ENCODE measurements at regions not wholly inside any gene's neighbourhood (a gene's known extent, or its start where the extent isn't known, plus 50 kb on each side); places are given as distances from the start of the nearest gene placed in this dataset.

DNA sequence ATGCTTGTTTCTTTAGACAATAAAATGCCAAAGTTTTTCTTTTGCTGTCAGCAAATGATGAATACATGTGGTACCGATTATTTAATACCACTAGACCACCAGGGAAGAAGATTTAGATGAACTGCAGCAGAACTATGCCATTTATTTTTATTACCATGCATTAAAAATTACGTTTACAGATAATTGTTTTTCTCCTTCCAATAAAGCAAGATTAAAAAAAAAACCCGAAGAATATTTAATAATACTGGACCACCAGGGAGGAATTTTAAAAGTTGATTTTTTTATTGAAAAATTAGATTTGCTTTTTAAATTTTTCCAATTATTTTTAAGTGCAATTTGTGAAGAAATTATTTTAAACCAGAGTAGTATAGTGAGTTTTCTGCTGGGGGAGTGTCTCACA is 170.3 kb upstream of the HNRNPA3 start:
- Histone ChIP-seq H3K9me3 (no peaks in the 10 kb centered on the region), H3K27ac (no peak overlapping the region), H3K36me3 (no peaks in the 10 kb centered on the region), H3K4me1 (no peaks in the 10 kb centered on the region), H3K27me3 (peaks cover 0 to 7% (median 6%) of the 10 kb centered on the region in 3 donors), H3K4me3 (no peak overlapping the region)
- in situ Hi-C loops (cut with MboI; ENCODE audit: low sequenced_read_pairs in 4 of 4) = no loop called here
- TF ChIP-seq, protein P1, sequence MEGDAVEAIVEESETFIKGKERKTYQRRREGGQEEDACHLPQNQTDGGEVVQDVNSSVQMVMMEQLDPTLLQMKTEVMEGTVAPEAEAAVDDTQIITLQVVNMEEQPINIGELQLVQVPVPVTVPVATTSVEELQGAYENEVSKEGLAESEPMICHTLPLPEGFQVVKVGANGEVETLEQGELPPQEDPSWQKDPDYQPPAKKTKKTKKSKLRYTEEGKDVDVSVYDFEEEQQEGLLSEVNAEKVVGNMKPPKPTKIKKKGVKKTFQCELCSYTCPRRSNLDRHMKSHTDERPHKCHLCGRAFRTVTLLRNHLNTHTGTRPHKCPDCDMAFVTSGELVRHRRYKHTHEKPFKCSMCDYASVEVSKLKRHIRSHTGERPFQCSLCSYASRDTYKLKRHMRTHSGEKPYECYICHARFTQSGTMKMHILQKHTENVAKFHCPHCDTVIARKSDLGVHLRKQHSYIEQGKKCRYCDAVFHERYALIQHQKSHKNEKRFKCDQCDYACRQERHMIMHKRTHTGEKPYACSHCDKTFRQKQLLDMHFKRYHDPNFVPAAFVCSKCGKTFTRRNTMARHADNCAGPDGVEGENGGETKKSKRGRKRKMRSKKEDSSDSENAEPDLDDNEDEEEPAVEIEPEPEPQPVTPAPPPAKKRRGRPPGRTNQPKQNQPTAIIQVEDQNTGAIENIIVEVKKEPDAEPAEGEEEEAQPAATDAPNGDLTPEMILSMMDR (IDR thresholded peaks at IDR 0.05 in 4 of 5, conservative IDR thresholded peaks at IDR 0.05 in 1 of 5) = no peak
- no peak for TF ChIP-seq POLR2A (IDR thresholded peaks at IDR 0.05)
- ATAC-seq (no peak), DNase-seq (no peak)
- intact Hi-C loops (cut with DNase I; ENCODE audit: low total_unique reads) = no loop called here

- intact Hi-C loops (cut with DNase I; ENCODE audit: low total_unique reads) = no loop called here
- no peak overlapping the region for H3K27ac ChIP-seq
- H3K27me3 ChIP-seq = no peaks in the 10 kb centered on the region
- no peak overlapping the region for H3K4me3 ChIP-seq
- DNase-seq = no peak
- ATAC-seq = no peak
- in situ Hi-C loops (cut with MboI; ENCODE audit: low sequenced_read_pairs in 4 of 4) = no loop called here
- H3K36me3 ChIP-seq = no peaks in the 10 kb centered on the region
- TF ChIP-seq POLR2A (IDR thresholded peaks at IDR 0.05) = no peak
- TF ChIP-seq, protein P1 (IDR thresholded peaks at IDR 0.05 in 4 of 5, conservative IDR thresholded peaks at IDR 0.05 in 1 of 5) = no peak
- no peaks in the 10 kb centered on the region for H3K4me1 ChIP-seq
- no peaks in the 10 kb centered on the region for H3K9me3 ChIP-seq
Observed at GRCh38 chr2:177044671-177045070, 167.9 kb upstream of the HNRNPA3 start.

- TF ChIP-seq POLR2A (IDR thresholded peaks at IDR 0.05) = no peak
- Histone ChIP-seq H3K27ac (no peak overlapping the region), H3K9me3 (no peaks in the 10 kb centered on the region), H3K36me3 (no peaks in the 10 kb centered on the region), H3K4me3 (no peak overlapping the region), H3K27me3 (no peaks in the 10 kb centered on the region), H3K4me1 (no peaks in the 10 kb centered on the region)
- no peak for ATAC-seq
- DNase-seq = no peak
- in situ Hi-C loops (cut with MboI; ENCODE audit: low sequenced_read_pairs in 4 of 4) = no loop called here
- intact Hi-C loops (cut with DNase I; ENCODE audit: low total_unique reads) = no loop called here
Observed at GRCh38 chr2:177048981-177049380, 163.6 kb upstream of the HNRNPA3 start.

DNA sequence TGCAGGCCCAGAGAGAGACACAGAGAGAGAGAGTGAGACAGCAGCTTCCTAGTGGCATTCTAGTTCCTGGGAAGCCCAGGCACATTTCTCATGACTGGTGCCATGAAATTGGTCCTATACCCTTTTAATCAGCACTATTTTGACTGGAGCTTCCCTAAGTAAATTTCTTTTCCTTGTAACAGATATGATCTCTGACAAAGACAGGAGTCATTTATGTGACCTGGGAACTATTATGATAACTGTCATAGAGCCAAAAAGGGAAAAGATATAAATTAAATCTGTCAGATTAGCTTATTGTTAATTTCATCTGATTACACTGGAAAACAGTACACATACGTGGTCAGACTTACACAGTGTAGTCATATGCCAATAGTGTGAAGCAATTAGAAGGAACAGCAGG is 161.3 kb upstream of the HNRNPA3 start:
- intact Hi-C loops (cut with DNase I; ENCODE audit: low total_unique reads) (no loop called here), in situ Hi-C loops (cut with MboI; ENCODE audit: low sequenced_read_pairs in 4 of 4) (no loop called here)
- no peak for TF ChIP-seq POLR2A (IDR thresholded peaks at IDR 0.05)
- TF ChIP-seq, protein P1 (IDR thresholded peaks at IDR 0.05 in 4 of 5, conservative IDR thresholded peaks at IDR 0.05 in 1 of 5) = no peak
- no peaks in the 10 kb centered on the region for H3K9me3 ChIP-seq
- no peaks in the 10 kb centered on the region for H3K27me3 ChIP-seq
- DNase-seq (no peak), ATAC-seq (no peak)
- no peaks in the 10 kb centered on the region for H3K4me1 ChIP-seq
- H3K4me3 ChIP-seq = no peak overlapping the region
- H3K36me3 ChIP-seq = no peaks in the 10 kb centered on the region
- no peak overlapping the region for H3K27ac ChIP-seq

- no peak overlapping the region for H3K27ac ChIP-seq
- no peaks in the 10 kb centered on the region for H3K36me3 ChIP-seq
- H3K9me3 ChIP-seq = no peaks in the 10 kb centered on the region
- intact Hi-C loops (cut with DNase I; ENCODE audit: low total_unique reads) = no loop called here
- in situ Hi-C loops (cut with MboI; ENCODE audit: low sequenced_read_pairs in 4 of 4) = no loop called here
- no peak for DNase-seq
- H3K4me1 ChIP-seq = no peaks in the 10 kb centered on the region
- no peaks in the 10 kb centered on the region for H3K27me3 ChIP-seq
- no peak for TF ChIP-seq POLR2A (IDR thresholded peaks at IDR 0.05)
- TF ChIP-seq, protein P1 (IDR thresholded peaks at IDR 0.05 in 4 of 5, conservative IDR thresholded peaks at IDR 0.05 in 1 of 5) = no peak
- no peak overlapping the region for H3K4me3 ChIP-seq
- ATAC-seq = no peak
Observed at GRCh38 chr2:177052471-177052870, 160.1 kb upstream of the HNRNPA3 start.
